Uterus (tissue), 2 donors: ENCODE measurements at regions not wholly inside any gene's neighbourhood (a gene's known extent, or its start where the extent isn't known, plus 50 kb on each side); places are given as distances from the start of the nearest gene placed in this dataset.

Experiments used
- POLR2A ChIP-seq, 2 donors: fragments of 450-650 bp; IDR thresholded peaks; one replicate each; pipeline ENCODE4 v1.6.1; 2016; ENCODE audit warnings: antibody characterized with exemption in 2 of 2, mild to moderate bottlenecking in 1 of 2, moderate library complexity in 1 of 2
- TF ChIP-seq, protein P1 (sequence below), 4 experiments: fragments of 200-600 bp in 2 of 4; fragments of 450-650 bp in 2 of 4; sonication (generic) in 2 of 4; IDR thresholded peaks; one replicate each; pipeline ENCODE4 v1.5.1; 2016 to 2019; ENCODE audit warnings: antibody characterized with exemption in 4 of 4, mild to moderate bottlenecking in 2 of 4, moderate library complexity in 1 of 4

- TF ChIP-seq, protein P1, sequence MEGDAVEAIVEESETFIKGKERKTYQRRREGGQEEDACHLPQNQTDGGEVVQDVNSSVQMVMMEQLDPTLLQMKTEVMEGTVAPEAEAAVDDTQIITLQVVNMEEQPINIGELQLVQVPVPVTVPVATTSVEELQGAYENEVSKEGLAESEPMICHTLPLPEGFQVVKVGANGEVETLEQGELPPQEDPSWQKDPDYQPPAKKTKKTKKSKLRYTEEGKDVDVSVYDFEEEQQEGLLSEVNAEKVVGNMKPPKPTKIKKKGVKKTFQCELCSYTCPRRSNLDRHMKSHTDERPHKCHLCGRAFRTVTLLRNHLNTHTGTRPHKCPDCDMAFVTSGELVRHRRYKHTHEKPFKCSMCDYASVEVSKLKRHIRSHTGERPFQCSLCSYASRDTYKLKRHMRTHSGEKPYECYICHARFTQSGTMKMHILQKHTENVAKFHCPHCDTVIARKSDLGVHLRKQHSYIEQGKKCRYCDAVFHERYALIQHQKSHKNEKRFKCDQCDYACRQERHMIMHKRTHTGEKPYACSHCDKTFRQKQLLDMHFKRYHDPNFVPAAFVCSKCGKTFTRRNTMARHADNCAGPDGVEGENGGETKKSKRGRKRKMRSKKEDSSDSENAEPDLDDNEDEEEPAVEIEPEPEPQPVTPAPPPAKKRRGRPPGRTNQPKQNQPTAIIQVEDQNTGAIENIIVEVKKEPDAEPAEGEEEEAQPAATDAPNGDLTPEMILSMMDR (IDR thresholded peaks at IDR 0.05): no peak
- no peak for TF ChIP-seq POLR2A (IDR thresholded peaks at IDR 0.05)
Measured at GRCh38 chr4:164467493-164467892, 286.4 kb upstream of the SMIM31 start.
